ENCODE measurements at regions not wholly inside any gene's neighbourhood (a gene's known extent, or its start where the extent isn't known, plus 50 kb on each side); places are given as distances from the start of the nearest gene placed in this dataset.
"Not testable (repeated sequence)": the region's sequence is repeated elsewhere in the genome, so short reads cannot be mapped to it uniquely, and the experiment has no call there.

DNA sequence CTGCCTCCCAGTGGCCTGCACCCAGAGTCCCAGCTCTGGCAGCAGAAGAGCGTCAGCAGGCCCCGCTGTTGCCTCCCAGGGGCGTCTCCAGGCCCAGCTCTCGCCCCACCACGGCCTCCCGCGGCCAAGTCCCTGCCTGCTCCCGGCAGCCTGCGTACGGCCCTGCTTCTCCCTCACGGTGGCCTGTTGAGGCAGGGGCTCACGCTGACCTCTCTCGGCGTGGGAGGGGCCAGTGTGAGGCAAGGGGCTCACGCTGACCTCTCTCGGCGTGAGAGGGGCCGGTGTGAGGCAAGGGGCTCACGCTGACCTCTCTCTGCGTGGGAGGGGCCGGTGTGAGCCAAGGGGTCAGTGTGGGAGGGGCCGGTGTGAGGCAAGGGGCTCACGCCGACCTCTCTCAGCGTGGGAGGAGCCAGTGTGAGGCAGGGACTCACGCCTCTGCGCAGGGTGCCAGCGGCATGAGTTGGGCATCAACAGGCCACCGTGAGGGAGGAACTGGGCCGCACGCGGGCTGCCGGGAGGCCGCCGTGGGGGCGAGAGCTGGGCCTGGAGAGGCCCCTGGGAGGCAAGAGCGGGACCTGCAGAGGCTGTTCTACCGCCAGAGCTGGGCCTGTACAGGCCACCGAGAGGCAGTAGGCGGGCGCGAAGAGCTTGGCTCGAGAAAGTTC lies 254.1 kb upstream of the NUPR2 start:
- TF ChIP-seq, protein P1, sequence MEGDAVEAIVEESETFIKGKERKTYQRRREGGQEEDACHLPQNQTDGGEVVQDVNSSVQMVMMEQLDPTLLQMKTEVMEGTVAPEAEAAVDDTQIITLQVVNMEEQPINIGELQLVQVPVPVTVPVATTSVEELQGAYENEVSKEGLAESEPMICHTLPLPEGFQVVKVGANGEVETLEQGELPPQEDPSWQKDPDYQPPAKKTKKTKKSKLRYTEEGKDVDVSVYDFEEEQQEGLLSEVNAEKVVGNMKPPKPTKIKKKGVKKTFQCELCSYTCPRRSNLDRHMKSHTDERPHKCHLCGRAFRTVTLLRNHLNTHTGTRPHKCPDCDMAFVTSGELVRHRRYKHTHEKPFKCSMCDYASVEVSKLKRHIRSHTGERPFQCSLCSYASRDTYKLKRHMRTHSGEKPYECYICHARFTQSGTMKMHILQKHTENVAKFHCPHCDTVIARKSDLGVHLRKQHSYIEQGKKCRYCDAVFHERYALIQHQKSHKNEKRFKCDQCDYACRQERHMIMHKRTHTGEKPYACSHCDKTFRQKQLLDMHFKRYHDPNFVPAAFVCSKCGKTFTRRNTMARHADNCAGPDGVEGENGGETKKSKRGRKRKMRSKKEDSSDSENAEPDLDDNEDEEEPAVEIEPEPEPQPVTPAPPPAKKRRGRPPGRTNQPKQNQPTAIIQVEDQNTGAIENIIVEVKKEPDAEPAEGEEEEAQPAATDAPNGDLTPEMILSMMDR (conservative IDR thresholded peaks at IDR 0.05 in 1 of 2, IDR thresholded peaks at IDR 0.05 in 1 of 2; ENCODE audit: extremely low read depth in 1 of 2, insufficient read depth in 1 of 2, low read depth in 1 of 2, low read length in 2 of 2) = not testable (repeated sequence)
- not testable (repeated sequence) for TF ChIP-seq EZH2 (IDR thresholded peaks at IDR 0.05; ENCODE audit: borderline replicate concordance, low read length)
